ENCODE measurements at regions not wholly inside any gene's neighbourhood (a gene's known extent, or its start where the extent isn't known, plus 50 kb on each side); places are given as distances from the start of the nearest gene placed in this dataset.

DNA sequence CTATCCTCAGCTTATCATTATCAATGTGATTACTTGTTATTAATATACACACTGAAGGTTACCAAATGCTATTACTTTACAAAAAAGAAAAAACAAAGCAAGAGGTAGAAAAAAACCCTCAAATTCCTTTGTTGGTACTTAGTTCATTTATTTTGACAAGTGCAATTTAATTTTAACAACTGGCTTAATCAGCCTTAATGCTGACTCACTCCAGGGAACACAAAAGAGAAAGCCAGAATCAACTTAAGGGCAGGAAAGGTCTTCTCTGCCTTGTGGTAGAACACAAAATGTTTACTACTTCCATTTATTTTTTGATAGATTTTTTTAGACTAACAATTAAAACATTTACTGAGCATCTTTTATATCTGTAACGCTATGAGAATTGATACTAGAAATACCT is 417.1 kb downstream of the PCDH17 start:
- no peak for TF ChIP-seq EZH2phosphoT487 (IDR thresholded peaks at IDR 0.05; ENCODE audit: borderline replicate concordance, low read length)
- TF ChIP-seq, protein P1, sequence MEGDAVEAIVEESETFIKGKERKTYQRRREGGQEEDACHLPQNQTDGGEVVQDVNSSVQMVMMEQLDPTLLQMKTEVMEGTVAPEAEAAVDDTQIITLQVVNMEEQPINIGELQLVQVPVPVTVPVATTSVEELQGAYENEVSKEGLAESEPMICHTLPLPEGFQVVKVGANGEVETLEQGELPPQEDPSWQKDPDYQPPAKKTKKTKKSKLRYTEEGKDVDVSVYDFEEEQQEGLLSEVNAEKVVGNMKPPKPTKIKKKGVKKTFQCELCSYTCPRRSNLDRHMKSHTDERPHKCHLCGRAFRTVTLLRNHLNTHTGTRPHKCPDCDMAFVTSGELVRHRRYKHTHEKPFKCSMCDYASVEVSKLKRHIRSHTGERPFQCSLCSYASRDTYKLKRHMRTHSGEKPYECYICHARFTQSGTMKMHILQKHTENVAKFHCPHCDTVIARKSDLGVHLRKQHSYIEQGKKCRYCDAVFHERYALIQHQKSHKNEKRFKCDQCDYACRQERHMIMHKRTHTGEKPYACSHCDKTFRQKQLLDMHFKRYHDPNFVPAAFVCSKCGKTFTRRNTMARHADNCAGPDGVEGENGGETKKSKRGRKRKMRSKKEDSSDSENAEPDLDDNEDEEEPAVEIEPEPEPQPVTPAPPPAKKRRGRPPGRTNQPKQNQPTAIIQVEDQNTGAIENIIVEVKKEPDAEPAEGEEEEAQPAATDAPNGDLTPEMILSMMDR (conservative IDR thresholded peaks at IDR 0.05; ENCODE audit: low read depth, low read length) = no peak
- TF ChIP-seq EZH2 (IDR thresholded peaks at IDR 0.05; ENCODE audit: low read length, unreplicated experiment) = no peak
